ENCODE measurements at regions not wholly inside any gene's neighbourhood (a gene's known extent, or its start where the extent isn't known, plus 50 kb on each side); places are given as distances from the start of the nearest gene placed in this dataset.

GRCh38 chr11:90531001-90531400 is 308.2 kb upstream of the CHORDC1 start:
- Histone ChIP-seq H3K9ac (replicated peaks; ENCODE audit: extremely low read depth, insufficient read depth, low read length) (no peak overlapping the region), H3K27ac (ENCODE audit: insufficient read depth, low read depth, low read length) (no peak overlapping the region), H3K9me3 (replicated peaks; ENCODE audit: control insufficient read depth, insufficient read depth, low read length) (no peaks in the 10 kb centered on the region), H2AFZ (ENCODE audit: low read depth, low read length) (no peak overlapping the region), H3K36me3 (ENCODE audit: control insufficient read depth in 2 of 2, extremely low read depth in 1 of 2, insufficient read depth in 2 of 2, low read length in 2 of 2) (no peaks in the 10 kb centered on the region), H3K4me3 (replicated peaks in 1 of 3; ENCODE audit: insufficient read depth in 1 of 3, low read depth in 1 of 3, low read length in 3 of 3) (no peak overlapping the region), H3K27me3 (ENCODE audit: control insufficient read depth in 2 of 2, insufficient read depth in 2 of 2, low read length in 2 of 2) (no peaks in the 10 kb centered on the region), H3K4me1 (ENCODE audit: control insufficient read depth, extremely low read depth, insufficient read depth, low read length) (no peaks in the 10 kb centered on the region), H4K20me1 (replicated peaks; ENCODE audit: control insufficient read depth, extremely low read depth, insufficient read depth, low read length) (no peaks in the 10 kb centered on the region), H3K79me2 (ENCODE audit: control insufficient read depth, insufficient read depth, low read length) (no peaks in the 10 kb centered on the region), H3K4me2 (ENCODE audit: insufficient read depth, low read length) (no peak overlapping the region), H3K9me1 (replicated peaks; ENCODE audit: control insufficient read depth, extremely low read depth, insufficient read depth, low read length) (no peaks in the 10 kb centered on the region)
- CTCF ChIA-PET = interaction anchor here (1.8 kb wide), 1 partner anchor 14 kb away, joined by 5 read pairs; no protein-coding TSS in a partner anchor
- POLR2A ChIA-PET = no interaction called here
- no peak for TF ChIP-seq MAX (IDR thresholded peaks at IDR 0.05; ENCODE audit: insufficient read depth, insufficient read length)
- no peak for TF ChIP-seq MYC (IDR thresholded peaks at IDR 0.05; ENCODE audit: low read depth, low read length)
- TF ChIP-seq FOS (IDR thresholded peaks at IDR 0.05; ENCODE audit: borderline replicate concordance, insufficient read depth, low read length) = no peak
- no peak for TF ChIP-seq POLR2AphosphoS5 (IDR thresholded peaks at IDR 0.05; ENCODE audit: insufficient read depth, low read depth, low read length)
- no peak for TF ChIP-seq CTCF (IDR thresholded peaks at IDR 0.05; ENCODE audit: extremely low read depth in 1 of 2, insufficient read depth in 1 of 2, low read depth in 1 of 2, low read length in 2 of 2)
- no TSS peak for BruUV-seq (replicated peaks)
- dilution Hi-C loops (cut with MboI; ENCODE audit: extremely low pct_ligation_motif_present, low sequenced_read_pairs) (no loop called here), intact Hi-C loops (cut with micrococcal nuclease) (no loop called here)
- no peak for DNase-seq (ENCODE audit: low read depth, low spot score)
- no peak for FAIRE-seq

- Histone ChIP-seq H2AFZ (ENCODE audit: low read depth, low read length) (no peak overlapping the region), H4K20me1 (replicated peaks; ENCODE audit: control insufficient read depth, extremely low read depth, insufficient read depth, low read length) (no peaks in the 10 kb centered on the region), H3K9me3 (replicated peaks; ENCODE audit: control insufficient read depth, insufficient read depth, low read length) (no peaks in the 10 kb centered on the region), H3K4me1 (ENCODE audit: control insufficient read depth, extremely low read depth, insufficient read depth, low read length) (no peaks in the 10 kb centered on the region), H3K4me3 (replicated peaks in 1 of 3; ENCODE audit: insufficient read depth in 1 of 3, low read depth in 1 of 3, low read length in 3 of 3) (no peak overlapping the region), H3K9ac (replicated peaks; ENCODE audit: extremely low read depth, insufficient read depth, low read length) (no peak overlapping the region), H3K79me2 (ENCODE audit: control insufficient read depth, insufficient read depth, low read length) (no peaks in the 10 kb centered on the region), H3K27me3 (ENCODE audit: control insufficient read depth in 2 of 2, insufficient read depth in 2 of 2, low read length in 2 of 2) (no peaks in the 10 kb centered on the region), H3K27ac (ENCODE audit: insufficient read depth, low read depth, low read length) (no peak overlapping the region), H3K9me1 (replicated peaks; ENCODE audit: control insufficient read depth, extremely low read depth, insufficient read depth, low read length) (no peaks in the 10 kb centered on the region), H3K4me2 (ENCODE audit: insufficient read depth, low read length) (no peak overlapping the region), H3K36me3 (ENCODE audit: control insufficient read depth in 2 of 2, extremely low read depth in 1 of 2, insufficient read depth in 2 of 2, low read length in 2 of 2) (no peaks in the 10 kb centered on the region)
- TF ChIP-seq POLR2A (IDR thresholded peaks at IDR 0.05; ENCODE audit: low read depth, low read length) = no peak
- BruUV-seq (replicated peaks) = no TSS peak
- FAIRE-seq = no peak
- CTCF ChIA-PET = interaction anchor here (1.2 kb wide), 1 partner anchor 9 kb away, joined by 3 read pairs; no protein-coding TSS in a partner anchor
- dilution Hi-C loops (cut with MboI; ENCODE audit: extremely low pct_ligation_motif_present, low sequenced_read_pairs) (no loop called here), intact Hi-C loops (cut with micrococcal nuclease) (no loop called here)
- POLR2A ChIA-PET = no interaction called here
- DNase-seq (ENCODE audit: low read depth, low spot score) = no peak
Observed at GRCh38 chr11:90525962-90526361, 303.1 kb upstream of the CHORDC1 start.

Measured in endothelial cell of umbilical vein (primary cell).